H1 (cell line): ENCODE measurements at regions not wholly inside any gene's neighbourhood (a gene's known extent, or its start where the extent isn't known, plus 50 kb on each side); places are given as distances from the start of the nearest gene placed in this dataset.

Experiments used
- CTCF ChIA-PET: fragments of 300-600 bp; sonication (Branson Sonifier 250); formaldehyde crosslinking; loops from one replicate; lab custom pipeline; 2021; ENCODE audit not compliant: partially characterized antibody; lab: Charles Lee
- POLR2A ChIA-PET: fragments of 300-600 bp; sonication (Branson Sonifier 250); formaldehyde crosslinking; loops from one replicate; lab custom pipeline; 2021; ENCODE audit warnings: inconsistent platforms; ENCODE audit not compliant: partially characterized antibody; lab: Charles Lee
- DNase-seq, 2 experiments: peaks; one replicate each; pipeline versions ENCODE4 v3.0.0 to v3.0.0-alpha.2; 2010 to 2022; ENCODE audit warnings: low spot score in 2 of 2, low read depth in 1 of 2, mixed read lengths in 1 of 2
- FAIRE-seq: peaks from 2 replicates; lab custom pipeline; 2011; peaks lifted over from hg19 to GRCh38; lab: Jason Lieb, UNC
- H2AFZ ChIP-seq: 2 replicates; pipeline ENCODE4 v1.8.1; 2012; ENCODE audit warnings: low read length, inconsistent platforms
- H2AK5ac ChIP-seq: 2 replicates; pipeline ENCODE4 v1.6.1; 2013; ENCODE audit warnings: low read depth, low read length
- H2BK120ac ChIP-seq: replicated peaks from 2 replicates; pipeline ENCODE3; 2013; ENCODE audit warnings: low read depth, low read length, inconsistent platforms
- H2BK12ac ChIP-seq: 2 replicates; pipeline ENCODE4 v1.6.1; 2013; ENCODE audit warnings: low read depth, low read length
- H2BK15ac ChIP-seq: 2 replicates; pipeline ENCODE4 v1.6.1; 2013; ENCODE audit warnings: low read length
- H2BK20ac ChIP-seq: 2 replicates; pipeline ENCODE4 v1.6.1; 2013; ENCODE audit warnings: low read length
- H2BK5ac ChIP-seq: 2 replicates; pipeline ENCODE4 v1.6.1; 2013; ENCODE audit warnings: low read depth, low read length
- H3K14ac ChIP-seq: 2 replicates; pipeline ENCODE4 v1.6.1; 2013; ENCODE audit warnings: inconsistent platforms; ENCODE audit not compliant: insufficient read length
- H3K18ac ChIP-seq: 2 replicates; pipeline ENCODE4 v1.6.1; 2013; ENCODE audit warnings: low read length; ENCODE audit errors: extremely low read depth
- H3K23ac ChIP-seq: 2 replicates; pipeline ENCODE4 v1.6.1; 2013; ENCODE audit warnings: inconsistent platforms; ENCODE audit not compliant: insufficient read length
- H3K23me2 ChIP-seq: 2 replicates; pipeline ENCODE4 v1.6.1; 2013; ENCODE audit warnings: low read depth, low read length
- H3K27ac ChIP-seq: 2 replicates; pipeline ENCODE4 v1.6.1; 2011; ENCODE audit warnings: low read depth, low read length, inconsistent platforms
- H3K27me3 ChIP-seq, 4 experiments: replicated peaks in 1 of 4; 1 replicate in 1 of 4; 2 replicates in 3 of 4; pipeline versions ENCODE4 v1.6.1 to v1.8.1; 2011 to 2013; ENCODE audit warnings: low read length in 3 of 4, mild to moderate bottlenecking in 3 of 4, inconsistent platforms in 2 of 4, mixed read lengths in 2 of 4, moderate library complexity in 1 of 4; ENCODE audit not compliant: control insufficient read depth in 3 of 4, insufficient read depth in 3 of 4; ENCODE audit errors: extremely low read depth in 1 of 4
- H3K36me3 ChIP-seq, 4 experiments: 2 replicates each; pipeline versions ENCODE4 v1.6.1 to v1.8.1; 2011 to 2013; ENCODE audit warnings: mild to moderate bottlenecking in 4 of 4, low read length in 3 of 4, moderate library complexity in 2 of 4, control low read depth in 1 of 4, inconsistent platforms in 1 of 4; ENCODE audit not compliant: insufficient read depth in 4 of 4, control insufficient read depth in 2 of 4
- H3K4ac ChIP-seq: replicated peaks from 2 replicates; pipeline ENCODE3; 2013; ENCODE audit warnings: low read length, low read depth, mixed read lengths, inconsistent platforms; ENCODE audit not compliant: insufficient read length
- H3K4me1 ChIP-seq, 4 experiments: replicated peaks in 1 of 4; 1 replicate in 1 of 4; 2 replicates in 3 of 4; pipeline versions ENCODE4 v1.6.1 to v1.8.1; 2011 to 2013; ENCODE audit warnings: low read length in 3 of 4, inconsistent platforms in 2 of 4, mixed read lengths in 1 of 4; ENCODE audit not compliant: insufficient read depth in 4 of 4, control insufficient read depth in 3 of 4
- H3K4me2 ChIP-seq, 2 experiments: 2 replicates each; pipeline versions ENCODE4 v1.6.1 to v1.8.1; 2011 to 2013; ENCODE audit warnings: low read depth in 2 of 2, low read length in 2 of 2, control low read depth in 1 of 2, inconsistent platforms in 1 of 2, mild to moderate bottlenecking in 1 of 2; ENCODE audit not compliant: insufficient read depth in 1 of 2
- H3K4me3 ChIP-seq, 4 experiments: fragments of 200-600, 300-600 bp in 1 of 4; sonication (generic), shearing (Covaris generic), sonication (Bioruptor Twin) in 1 of 4; 2 replicates each; pipeline versions ENCODE4 v1.5.1 to v1.8.1; 2011 to 2016; ENCODE audit warnings: low read length in 4 of 4, low read depth in 3 of 4, control low read depth in 2 of 4, inconsistent platforms in 2 of 4, mild to moderate bottlenecking in 2 of 4, mixed read lengths in 1 of 4, moderate library complexity in 1 of 4; ENCODE audit not compliant: insufficient read depth in 2 of 4; ENCODE audit errors: extremely low read depth in 1 of 4
- H3K56ac ChIP-seq: replicated peaks from 2 replicates; pipeline ENCODE3; 2013; ENCODE audit warnings: low read depth, mild to moderate bottlenecking, mixed read lengths, low read length, inconsistent platforms; ENCODE audit not compliant: insufficient read length
- H3K79me1 ChIP-seq: 2 replicates; pipeline ENCODE4 v1.6.1; 2013; ENCODE audit warnings: low read depth, low read length, control low read depth
- H3K79me2 ChIP-seq, 2 experiments: 2 replicates each; pipeline versions ENCODE4 v1.6.1 to v1.8.1; 2012 to 2013; ENCODE audit warnings: low read length in 2 of 2, mild to moderate bottlenecking in 2 of 2, inconsistent platforms in 1 of 2; ENCODE audit not compliant: insufficient read depth in 2 of 2, control insufficient read depth in 1 of 2
- H3K9ac ChIP-seq, 4 experiments: replicated peaks in 1 of 4; 1 replicate in 1 of 4; 2 replicates in 3 of 4; pipeline versions ENCODE4 v1.6.1 to v1.8.1; 2011 to 2013; ENCODE audit warnings: low read depth in 3 of 4, low read length in 3 of 4, control low read depth in 2 of 4, mild to moderate bottlenecking in 2 of 4, moderate library complexity in 2 of 4, inconsistent platforms in 1 of 4; ENCODE audit errors: extremely low read depth in 1 of 4
- H3K9me3 ChIP-seq, 2 experiments: 2 replicates each; pipeline versions ENCODE4 v1.6.1 to v1.8.1; 2012 to 2013; ENCODE audit warnings: mild to moderate bottlenecking in 2 of 2, moderate library complexity in 2 of 2, control low read depth in 1 of 2, inconsistent platforms in 1 of 2, low read depth in 1 of 2, low read length in 1 of 2, mixed read lengths in 1 of 2; ENCODE audit not compliant: insufficient read depth in 2 of 2
- H4K20me1 ChIP-seq, 2 experiments: replicated peaks in 1 of 2; 2 replicates each; pipeline versions ENCODE3 to v1.8.1; 2011 to 2013; ENCODE audit warnings: inconsistent platforms in 2 of 2, low read length in 2 of 2, mild to moderate bottlenecking in 1 of 2; ENCODE audit not compliant: insufficient read depth in 2 of 2, control insufficient read depth in 1 of 2
- H4K5ac ChIP-seq: 2 replicates; pipeline ENCODE4 v1.6.1; 2013; ENCODE audit warnings: low read length, low read depth, mixed read lengths, inconsistent platforms; ENCODE audit not compliant: insufficient read length
- H4K8ac ChIP-seq: 2 replicates; pipeline ENCODE4 v1.8.0; 2013; ENCODE audit warnings: mild to moderate bottlenecking, moderate library complexity, low read length, inconsistent platforms; ENCODE audit not compliant: insufficient read depth; ENCODE audit errors: extremely low read depth
- H4K91ac ChIP-seq: replicated peaks from 2 replicates; pipeline ENCODE3; 2013; ENCODE audit warnings: low read length, mixed read lengths, inconsistent platforms; ENCODE audit not compliant: insufficient read length
- CTCF ChIP-seq, 3 experiments: IDR thresholded peaks; 1 replicate in 2 of 3; 2 replicates in 1 of 3; pipeline versions ENCODE4 v1.5.1 to v1.6.1; 2011; ENCODE audit warnings: low read length in 3 of 3, mild to moderate bottlenecking in 3 of 3, inconsistent platforms in 2 of 3, low read depth in 1 of 3, moderate library complexity in 1 of 3; ENCODE audit not compliant: insufficient read depth in 1 of 3; ENCODE audit errors: control extremely low read depth in 1 of 3
- SRF ChIP-seq: IDR thresholded peaks from 2 replicates; pipeline ENCODE4 v1.6.1; 2011; ENCODE audit warnings: mild to moderate bottlenecking, low read depth, low read length, moderate library complexity
- WGBS, 2 experiments: shearing (Covaris generic) in 1 of 2; methylation state at CpG; one replicate each; pipeline versions ENCODE4 v1.1.6 to v1.1.7; 2013 to 2015; ENCODE audit warnings: low lambda C conversion rate in 2 of 2, mixed read lengths in 2 of 2, inconsistent platforms in 1 of 2, low coverage in 1 of 2, missing lambda C conversion rate in 1 of 2; ENCODE audit not compliant: insufficient replicate concordance in 2 of 2, insufficient coverage in 1 of 2, insufficient read length in 1 of 2; ENCODE audit errors: extremely low coverage in 1 of 2, missing lambda C conversion rate in 1 of 2; 5-methylcytosine and 5-hydroxymethylcytosine counted together

GRCh38 chr2:128486640-128487375 lies 168.1 kb upstream of the HS6ST1 start:
- no peak overlapping the region for H2BK120ac ChIP-seq
- no peak overlapping the region for H4K8ac ChIP-seq
- TF ChIP-seq CTCF (IDR thresholded peaks at IDR 0.05; ENCODE audit: control extremely low read depth in 1 of 3, insufficient read depth in 1 of 3, low read depth in 1 of 3, low read length in 3 of 3) (peak in 2 of 3 experiments; percentile 2 to 9; a peak in 2 of 4 replicates), SRF (no peak)
- peak overlapping the region; percentile 12; the same call in 1 of the 2 replicates for H2BK12ac ChIP-seq
- H3K4me3 ChIP-seq = no peak overlapping the region
- H4K91ac ChIP-seq = no peak overlapping the region
- no peak overlapping the region for H2BK20ac ChIP-seq
- no peaks in the 10 kb centered on the region for H3K79me2 ChIP-seq
- no peak overlapping the region for H3K23ac ChIP-seq
- no peaks in the 10 kb centered on the region for H3K79me1 ChIP-seq
- no peak overlapping the region for H3K56ac ChIP-seq
- no peak overlapping the region for H3K27ac ChIP-seq
- POLR2A ChIA-PET = no interaction called here
- H4K5ac ChIP-seq = no peak overlapping the region
- no peak overlapping the region for H2AFZ ChIP-seq
- H2BK15ac ChIP-seq = peak overlapping the region; percentile 36; the same call in 1 of the 2 replicates
- FAIRE-seq (no peak), DNase-seq (peak in 1 of 2 experiments; percentile 40)
- CTCF ChIA-PET = interaction anchor here (0.6 to 3.9 kb wide), 6 partner anchors 13 to 115 kb away, joined by 3 to 16 read pairs (median 4); no protein-coding TSS in a partner anchor
- no peak overlapping the region for H3K4ac ChIP-seq
- no peaks in the 10 kb centered on the region for H4K20me1 ChIP-seq
- no peak overlapping the region for H3K18ac ChIP-seq
- H3K9ac ChIP-seq = no peak overlapping the region
- H2BK5ac ChIP-seq = 0 out of 2 replicates have a peak overlapping the region, but pooled peaks have one; percentile 30
- no peaks in the 10 kb centered on the region for H3K9me3 ChIP-seq
- peak overlapping the region; percentile 32 for H2AK5ac ChIP-seq
- no peaks in the 10 kb centered on the region for H3K23me2 ChIP-seq
- H3K4me2 ChIP-seq = no peak overlapping the region
- WGBS, 2 experiments = 93% methylated on average over 14 of the region's 15 CpGs; no CpG with 5 or more reads in 1 of the 2 experiments
- H3K27me3 ChIP-seq = no peaks in the 10 kb centered on the region
- no peak overlapping the region for H3K14ac ChIP-seq
- H3K4me1 ChIP-seq = peaks cover 10 to 26% (median 19%) of the 10 kb centered on the region in 4 experiments
- H3K36me3 ChIP-seq = no peaks in the 10 kb centered on the region
